Upper lobe of left lung (tissue), 4 donors: ENCODE measurements at regions not wholly inside any gene's neighbourhood (a gene's known extent, or its start where the extent isn't known, plus 50 kb on each side); places are given as distances from the start of the nearest gene placed in this dataset.

Source experiments
- CTCF ChIP-seq, 6 experiments: fragments of 450-650 bp in 4 of 6; fragments of 200-600 bp in 2 of 6; sonication (generic) in 2 of 6; IDR thresholded peaks; one replicate each; pipeline ENCODE4 v1.5.1; 2016 to 2019; ENCODE audit warnings: antibody characterized with exemption in 6 of 6
- POLR2A ChIP-seq, 4 donors: fragments of 450-650 bp; IDR thresholded peaks; one replicate each; pipeline ENCODE4 v1.5.1; 2016 to 2017; ENCODE audit warnings: antibody characterized with exemption in 4 of 4, mild to moderate bottlenecking in 2 of 4

GRCh38 chr3:13248640-13249039, 171.5 kb downstream of the NUP210 start:
- TF ChIP-seq CTCF (IDR thresholded peaks at IDR 0.05) (no peak), POLR2A (IDR thresholded peaks at IDR 0.05) (no peak)
